Stomach (tissue), 8 donors: ENCODE measurements at regions not wholly inside any gene's neighbourhood (a gene's known extent, or its start where the extent isn't known, plus 50 kb on each side); places are given as distances from the start of the nearest gene placed in this dataset.

Experiments
- DNase-seq, 2 donors: peaks; one replicate each; pipeline versions ENCODE4 v3.0.0 to v3.0.0-alpha.2; 2013 to 2019
- H3K27ac ChIP-seq, 5 donors: fragments of 200-600 bp in 4 of 5; sonication (generic) in 4 of 5; one replicate each; pipeline ENCODE4 v1.5.1; 2013 to 2019; ENCODE audit warnings: mild to moderate bottlenecking in 1 of 5, moderate library complexity in 1 of 5
- H3K27me3 ChIP-seq, 3 donors: fragments of 200-600 bp; sonication (generic); one replicate each; pipeline ENCODE4 v1.5.1; 2017 to 2019; ENCODE audit warnings: mixed run types in 1 of 3
- H3K36me3 ChIP-seq, 4 donors: fragments of 200-600 bp; sonication (generic); 1 replicate in 3 of 4; 2 replicates in 1 of 4; pipeline ENCODE4 v1.5.1; 2016 to 2019
- H3K4me1 ChIP-seq, 4 donors: fragments of 200-600 bp; sonication (generic); one replicate each; pipeline ENCODE4 v1.5.1; 2016 to 2019
- H3K4me3 ChIP-seq, 4 donors: fragments of 200-600 bp; sonication (generic) in 3 of 4; one replicate each; pipeline ENCODE4 v1.5.1; 2016 to 2019; ENCODE audit warnings: mild to moderate bottlenecking in 1 of 4
- H3K9me3 ChIP-seq, 4 donors: fragments of 200-600 bp; sonication (generic); one replicate each; pipeline ENCODE4 v1.5.1; 2016 to 2019
- EP300 ChIP-seq: sonication (generic); formaldehyde crosslinking; IDR thresholded peaks from one replicate; pipeline ENCODE4 v1.6.1; 2017; ENCODE audit warnings: antibody characterized with exemption
- POLR2A ChIP-seq, 4 donors: fragments of 450-650 bp; IDR thresholded peaks; one replicate each; pipeline ENCODE4 v1.6.1; 2016; ENCODE audit warnings: antibody characterized with exemption in 4 of 4, control low read depth in 2 of 4, mild to moderate bottlenecking in 1 of 4, moderate library complexity in 1 of 4
- POLR2AphosphoS5 ChIP-seq, 3 donors: sonication (generic); formaldehyde crosslinking; IDR thresholded peaks; one replicate each; pipeline ENCODE4 v1.6.1; 2016; ENCODE audit warnings: antibody characterized with exemption in 3 of 3
- WGBS, 5 donors: extraction: QIAGEN DNeasy Blood & Tissue Kit in 3 of 5; methylation state at CpG; one replicate each; pipeline versions ENCODE4 v1.1.5 to v1.1.7; 2013 to 2018; 5-methylcytosine and 5-hydroxymethylcytosine counted together
- intact Hi-C: fragments of 100-400 bp; cut with DNase I; formaldehyde crosslinking; loops from one replicate; pipeline ENCODE4 v1.15.1; 2023; ENCODE audit warnings: low total_unique reads
- TF ChIP-seq, protein P1 (sequence below), 7 experiments: fragments of 450-650 bp in 4 of 7; fragments of 200-600 bp in 3 of 7; sonication (generic) in 3 of 7; IDR thresholded peaks; one replicate each; pipeline ENCODE4 v1.5.1; 2016 to 2019; ENCODE audit warnings: antibody characterized with exemption in 7 of 7, control low read depth in 2 of 7, mild to moderate bottlenecking in 1 of 7
- donor health status: healthy with polysubstance abuse.
- donor health status: Bipolar disorder and iron deficiency.
- donor health status: healthy.

DNA sequence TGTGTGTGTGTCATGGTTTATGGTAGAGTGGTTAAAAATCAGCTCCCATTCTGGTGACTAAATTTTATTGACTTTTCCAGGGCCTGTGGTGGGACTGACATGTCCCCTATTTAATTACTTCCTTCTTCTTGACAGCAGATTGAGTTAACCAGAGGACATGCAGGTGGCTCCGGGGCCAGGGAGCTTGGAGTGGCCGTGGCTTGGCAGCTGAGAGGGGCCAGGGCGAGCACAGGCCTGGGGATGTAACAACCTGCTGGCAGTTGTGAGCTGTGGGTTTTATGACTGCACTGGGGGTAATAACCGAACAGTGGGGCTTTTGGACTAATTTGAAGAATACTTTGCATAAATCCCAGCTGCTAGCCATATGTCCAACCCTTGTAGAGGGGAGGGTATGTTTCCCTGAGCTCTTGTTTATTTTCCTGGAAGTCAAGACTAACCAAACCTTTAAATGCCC, 186.0 kb downstream of the MID1IP1 start:
- intact Hi-C loops = no loop called here
- Histone ChIP-seq H3K36me3 (no peaks in the 10 kb centered on the region), H3K27ac (peak overlapping the region in 4 of 5 donors; percentile 10 to 64 (median 42)), H3K27me3 (no peaks in the 10 kb centered on the region), H3K4me3 (no peak overlapping the region), H3K4me1 (peaks cover 0 to 25% (median 0%) of the 10 kb centered on the region in 4 donors), H3K9me3 (no peaks in the 10 kb centered on the region)
- TF ChIP-seq, protein P1, sequence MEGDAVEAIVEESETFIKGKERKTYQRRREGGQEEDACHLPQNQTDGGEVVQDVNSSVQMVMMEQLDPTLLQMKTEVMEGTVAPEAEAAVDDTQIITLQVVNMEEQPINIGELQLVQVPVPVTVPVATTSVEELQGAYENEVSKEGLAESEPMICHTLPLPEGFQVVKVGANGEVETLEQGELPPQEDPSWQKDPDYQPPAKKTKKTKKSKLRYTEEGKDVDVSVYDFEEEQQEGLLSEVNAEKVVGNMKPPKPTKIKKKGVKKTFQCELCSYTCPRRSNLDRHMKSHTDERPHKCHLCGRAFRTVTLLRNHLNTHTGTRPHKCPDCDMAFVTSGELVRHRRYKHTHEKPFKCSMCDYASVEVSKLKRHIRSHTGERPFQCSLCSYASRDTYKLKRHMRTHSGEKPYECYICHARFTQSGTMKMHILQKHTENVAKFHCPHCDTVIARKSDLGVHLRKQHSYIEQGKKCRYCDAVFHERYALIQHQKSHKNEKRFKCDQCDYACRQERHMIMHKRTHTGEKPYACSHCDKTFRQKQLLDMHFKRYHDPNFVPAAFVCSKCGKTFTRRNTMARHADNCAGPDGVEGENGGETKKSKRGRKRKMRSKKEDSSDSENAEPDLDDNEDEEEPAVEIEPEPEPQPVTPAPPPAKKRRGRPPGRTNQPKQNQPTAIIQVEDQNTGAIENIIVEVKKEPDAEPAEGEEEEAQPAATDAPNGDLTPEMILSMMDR (IDR thresholded peaks at IDR 0.05) = no peak
- TF ChIP-seq EP300 = no peak
- no peak for TF ChIP-seq POLR2AphosphoS5 (IDR thresholded peaks at IDR 0.05)
- TF ChIP-seq POLR2A (IDR thresholded peaks at IDR 0.05) = no peak
- DNase-seq = no peak
- WGBS, 5 donors = 51 to 71% (median 61%) methylated on average over 4 of the region's 4 CpGs

DNA sequence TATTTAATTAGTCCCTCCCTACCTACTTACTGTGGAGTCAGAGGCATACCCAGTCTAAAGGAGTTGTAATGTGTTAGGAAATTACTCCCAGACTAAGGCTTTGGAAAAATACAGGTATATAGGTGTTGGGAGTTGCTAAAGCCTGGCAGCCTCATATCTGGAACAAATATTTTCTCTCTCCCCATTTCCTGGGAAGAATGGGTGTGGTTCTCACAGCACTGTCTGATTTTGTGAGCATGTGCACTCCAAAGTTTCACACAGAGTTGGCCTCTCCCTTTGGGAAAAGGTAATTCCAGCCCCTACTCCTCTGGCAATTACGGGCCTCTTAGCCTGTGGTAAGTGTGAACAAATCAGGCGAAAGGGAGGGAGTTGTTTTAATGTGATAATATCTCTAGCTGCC, 187.0 kb downstream of the MID1IP1 start:
- 44 to 68% (median 57%) methylated on average over 2 of the region's 2 CpGs for WGBS, 5 donors
- Histone ChIP-seq H3K9me3 (no peaks in the 10 kb centered on the region), H3K36me3 (no peaks in the 10 kb centered on the region), H3K27me3 (no peaks in the 10 kb centered on the region), H3K27ac (peak overlapping the region; percentile 23 to 64 (median 43)), H3K4me1 (peaks cover 0 to 14% (median 0%) of the 10 kb centered on the region in 4 donors), H3K4me3 (no peak overlapping the region)
- TF ChIP-seq, protein P1 (IDR thresholded peaks at IDR 0.05) = no peak
- peak in 2 of 3 donors; percentile 24 to 51 for TF ChIP-seq POLR2AphosphoS5 (IDR thresholded peaks at IDR 0.05)
- intact Hi-C loops = no loop called here
- DNase-seq = peak in 1 of 2 donors; percentile 25

GRCh38 chrX:38989076-38989475, 187.8 kb downstream of the MID1IP1 start:
- H3K27me3 ChIP-seq = no peaks in the 10 kb centered on the region
- no peak overlapping the region for H3K4me3 ChIP-seq
- intact Hi-C loops = no loop called here
- H3K36me3 ChIP-seq = no peaks in the 10 kb centered on the region
- 18 to 44% (median 35%) methylated on average over 1 of the region's 1 CpG for WGBS, 5 donors
- H3K27ac ChIP-seq = peak overlapping the region in 2 of 5 donors; percentile 23 to 60
- no peak for TF ChIP-seq POLR2AphosphoS5 (IDR thresholded peaks at IDR 0.05)
- peaks cover 0 to 12% (median 0%) of the 10 kb centered on the region in 4 donors for H3K4me1 ChIP-seq
- DNase-seq = no peak
- no peaks in the 10 kb centered on the region for H3K9me3 ChIP-seq

DNA sequence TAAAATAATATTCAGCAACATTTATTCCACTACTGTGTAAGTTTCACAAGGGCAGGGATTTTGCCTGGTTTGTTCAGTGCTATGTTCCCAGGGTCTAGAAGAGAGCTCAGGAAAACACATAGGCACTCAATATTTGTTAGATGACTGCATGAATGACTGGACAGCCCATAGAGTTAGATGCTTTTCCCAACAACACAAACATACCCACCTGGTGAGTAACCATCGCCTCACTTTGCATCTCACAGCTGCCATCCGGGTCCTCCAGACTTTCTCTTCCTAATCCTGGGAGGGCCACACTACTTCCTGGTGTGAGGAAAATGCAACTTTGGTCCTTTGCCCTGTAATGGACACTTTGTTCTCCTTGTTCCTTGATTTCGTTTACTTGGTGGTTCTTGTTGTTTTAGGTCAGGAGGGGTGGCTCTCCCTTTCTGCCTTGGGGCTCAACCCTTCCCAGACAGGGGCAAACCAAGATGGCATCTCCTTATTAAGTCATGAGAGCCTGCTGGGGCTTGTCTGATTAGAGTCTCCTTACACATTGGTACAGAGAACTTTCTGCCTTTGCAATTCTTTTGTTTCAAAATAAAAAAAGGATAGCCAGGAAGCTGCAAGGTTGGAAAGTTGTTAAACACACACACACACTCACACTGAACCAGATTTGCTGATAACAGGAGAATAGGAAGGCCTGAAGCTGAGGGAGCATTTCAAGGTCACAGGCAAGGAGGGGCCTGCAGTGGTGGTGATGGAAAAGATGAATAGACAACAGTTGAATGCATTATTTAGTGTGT, 190.6 kb downstream of the MID1IP1 start:
- no peaks in the 10 kb centered on the region for H3K9me3 ChIP-seq
- TF ChIP-seq EP300 = no peak
- TF ChIP-seq POLR2AphosphoS5 (IDR thresholded peaks at IDR 0.05) = no peak
- TF ChIP-seq, protein P1 (IDR thresholded peaks at IDR 0.05) = no peak
- no peak for TF ChIP-seq POLR2A (IDR thresholded peaks at IDR 0.05)
- H3K4me3 ChIP-seq = no peak overlapping the region
- peaks cover 0 to 4% (median 0%) of the 10 kb centered on the region in 4 donors for H3K4me1 ChIP-seq
- H3K27ac ChIP-seq = no peak overlapping the region
- intact Hi-C loops = no loop called here
- DNase-seq = no peak
- H3K27me3 ChIP-seq = no peaks in the 10 kb centered on the region
- H3K36me3 ChIP-seq = no peaks in the 10 kb centered on the region
- 60 to 89% (median 62%) methylated on average over 3 of the region's 3 CpGs for WGBS, 5 donors
